WTC11 (cell line): ENCODE measurements at regions not wholly inside any gene's neighbourhood (a gene's known extent, or its start where the extent isn't known, plus 50 kb on each side); places are given as distances from the start of the nearest gene placed in this dataset.
"Not testable (repeated sequence)": the region's sequence is repeated elsewhere in the genome, so short reads cannot be mapped to it uniquely, and the experiment has no call there.

ENCODE experiments used
- ATAC-seq: fragments of 200-7000 bp; cut with Tn5 transposase; 2 replicates; pipeline ENCODE4 v1.10.0; 2021; ENCODE audit warnings: mild to moderate bottlenecking, moderate library complexity
- CTCF ChIA-PET: fragments of 300-600 bp; sonication (Branson Sonifier 250); formaldehyde crosslinking; loops from one replicate; lab custom pipeline; 2021; ENCODE audit warnings: antibody characterized with exemption; lab: Charles Lee
- POLR2A ChIA-PET: fragments of 350-600 bp; sonication (Branson Sonifier 250); formaldehyde crosslinking; loops from one replicate; lab custom pipeline; 2021; ENCODE audit warnings: antibody characterized with exemption; lab: Charles Lee
- DNase-seq: peaks from one replicate; pipeline ENCODE4 v3.0.0; 2021; ENCODE audit warnings: low spot score
- H3K27ac Mint-ChIP-seq: 2 replicates; pipeline ENCODE4 v1.8.0; 2021; ENCODE audit warnings: mixed read lengths
- H3K27me3 Mint-ChIP-seq: 2 replicates; pipeline ENCODE4 v1.8.0; 2021; ENCODE audit warnings: low read depth, mild to moderate bottlenecking, moderate library complexity, mixed read lengths
- H3K36me3 Mint-ChIP-seq: 2 replicates; pipeline ENCODE4 v1.8.0; 2021; ENCODE audit warnings: mixed read lengths
- H3K4me1 Mint-ChIP-seq: 2 replicates; pipeline ENCODE4 v1.8.0; 2022; ENCODE audit warnings: mixed read lengths
- H3K4me3 Mint-ChIP-seq: 2 replicates; pipeline ENCODE4 v1.8.0; 2021; ENCODE audit warnings: mild to moderate bottlenecking, moderate library complexity, mixed read lengths
- H3K9me3 Mint-ChIP-seq: 2 replicates; pipeline ENCODE4 v1.8.0; 2021; ENCODE audit warnings: mixed read lengths
- AR ChIP-seq: fragments of 250-450 bp; sonication (Bioruptor Pico); IDR thresholded peaks from 2 replicates; pipeline ENCODE4 v1.9.0; 2021; ENCODE audit warnings: mild to moderate bottlenecking
- CBFB ChIP-seq: sonication (generic); formaldehyde crosslinking; IDR thresholded peaks from 2 replicates; pipeline ENCODE4 v1.8.1; 2022; ENCODE audit warnings: mild to moderate bottlenecking, low read depth, missing genetic modification reagents
- CDX4 ChIP-seq: fragments of 250-450 bp; sonication (Bioruptor Pico); IDR thresholded peaks from 2 replicates; pipeline ENCODE4 v1.9.0; 2021; ENCODE audit warnings: moderate library complexity, mild to moderate bottlenecking, inconsistent platforms, borderline replicate concordance
- CTCF ChIP-seq: fragments of 200-600 bp; IDR thresholded peaks from 2 replicates; pipeline ENCODE4 v1.8.0; 2022; ENCODE audit warnings: antibody characterized with exemption
- E2F4 ChIP-seq: sonication (generic); formaldehyde crosslinking; IDR thresholded peaks from 2 replicates; pipeline ENCODE4 v1.8.1; 2022; ENCODE audit warnings: low read depth, mild to moderate bottlenecking, moderate library complexity, missing genetic modification reagents, borderline replicate concordance
- JAZF1 ChIP-seq: fragments of 250-450 bp; sonication (Bioruptor Pico); IDR thresholded peaks from 2 replicates; pipeline ENCODE4 v1.9.0; 2021; ENCODE audit warnings: moderate library complexity, mild to moderate bottlenecking, inconsistent platforms
- PRDM15 ChIP-seq: sonication (generic); formaldehyde crosslinking; IDR thresholded peaks from 2 replicates; pipeline ENCODE4 v1.8.0; 2022; ENCODE audit warnings: missing genetic modification reagents
- USF2 ChIP-seq: sonication (generic); formaldehyde crosslinking; IDR thresholded peaks from 2 replicates; pipeline ENCODE4 v1.8.1; 2023; ENCODE audit warnings: mild to moderate bottlenecking, missing genetic modification reagents, moderate library complexity
- ZNF416 ChIP-seq: fragments of 250-450 bp; sonication (Bioruptor Pico); IDR thresholded peaks from 2 replicates; pipeline ENCODE4 v1.9.0; 2021; ENCODE audit warnings: mild to moderate bottlenecking, inconsistent platforms

GRCh38 chr4:66123831-66124413, 453.6 kb upstream of the EPHA5 start (continued):
- no peak for TF ChIP-seq PRDM15 (CRISPR knock-in tag)
- no peak for TF ChIP-seq CTCF

- no peaks in the 10 kb centered on the region for H3K36me3 Mint-ChIP-seq
These were observed 452.9 kb upstream of the EPHA5 start for GRCh38 chr4:66123190-66123589.

GRCh38 chr4:66115231-66115630, 444.9 kb upstream of the EPHA5 start:
- CTCF ChIA-PET, H3K4me3 Mint-ChIP-seq, ATAC-seq, H3K9me3 Mint-ChIP-seq, H3K27me3 Mint-ChIP-seq, H3K4me1 Mint-ChIP-seq, H3K27ac Mint-ChIP-seq, DNase-seq, H3K36me3 Mint-ChIP-seq, POLR2A ChIA-PET: not testable (repeated sequence)

More at GRCh38 chr4:66123190-66123589, 452.9 kb upstream of the EPHA5 start:
- TF ChIP-seq CBFB (no peak), ZNF416 (no peak), AR (CRISPR knock-in tag) (no peak), CDX4 (CRISPR knock-in tag) (no peak), USF2 (CRISPR knock-in tag) (no peak), JAZF1 (CRISPR knock-in tag) (no peak), E2F4 (no peak)
- Mint-ChIP-seq H3K9me3 (no peaks in the 10 kb centered on the region), H3K27ac (no peak overlapping the region), H3K4me3 (no peak overlapping the region), H3K27me3 (no peaks in the 10 kb centered on the region), H3K4me1 (0 out of 2 replicates have a peak, but pooled peaks cover 3% of the 10 kb centered on the region)
- ChIA-PET CTCF (no interaction called here), POLR2A (no interaction called here)
- no peak for DNase-seq
- no peak for ATAC-seq
